Stimulated activated naive CD4-positive, alpha-beta T cell (primary cell): ENCODE measurements at regions not wholly inside any gene's neighbourhood (a gene's known extent, or its start where the extent isn't known, plus 50 kb on each side); places are given as distances from the start of the nearest gene placed in this dataset.

Source experiments
- DNase-seq, 6 experiments: peaks; one replicate each; lab custom pipeline; 2025; lab: John Stamatoyannopoulos, UW

- no peak for DNase-seq
Measured at GRCh38 chr22:22038178-22038880, 55.7 kb upstream of the TOP3B start.

GRCh38 chr22:22037740-22038139, 55.2 kb upstream of the TOP3B start:
- DNase-seq = no peak

- DNase-seq = no peak
Measured at GRCh38 chr22:22037229-22037628, 54.6 kb upstream of the TOP3B start.

- no peak for DNase-seq
Measured at GRCh38 chr22:22036588-22036987, 54.0 kb upstream of the TOP3B start.

- no peak for DNase-seq
Measured at GRCh38 chr22:22035771-22036314, 53.3 kb upstream of the TOP3B start.

GRCh38 chr22:22035203-22035602, 52.6 kb upstream of the TOP3B start:
- no peak for DNase-seq

GRCh38 chr22:22034469-22035132, 52.0 kb upstream of the TOP3B start:
- DNase-seq = no peak

- DNase-seq = no peak
Measured at GRCh38 chr22:22033803-22034468, 51.3 kb upstream of the TOP3B start.

- no peak for DNase-seq
Measured at GRCh38 chr22:22032906-22033802, 50.6 kb upstream of the TOP3B start.

- DNase-seq = no peak
Measured at GRCh38 chr22:22032099-22032905, 49.7 kb upstream of the TOP3B start.
